ENCODE measurements at regions not wholly inside any gene's neighbourhood (a gene's known extent, or its start where the extent isn't known, plus 50 kb on each side); places are given as distances from the start of the nearest gene placed in this dataset.

DNA sequence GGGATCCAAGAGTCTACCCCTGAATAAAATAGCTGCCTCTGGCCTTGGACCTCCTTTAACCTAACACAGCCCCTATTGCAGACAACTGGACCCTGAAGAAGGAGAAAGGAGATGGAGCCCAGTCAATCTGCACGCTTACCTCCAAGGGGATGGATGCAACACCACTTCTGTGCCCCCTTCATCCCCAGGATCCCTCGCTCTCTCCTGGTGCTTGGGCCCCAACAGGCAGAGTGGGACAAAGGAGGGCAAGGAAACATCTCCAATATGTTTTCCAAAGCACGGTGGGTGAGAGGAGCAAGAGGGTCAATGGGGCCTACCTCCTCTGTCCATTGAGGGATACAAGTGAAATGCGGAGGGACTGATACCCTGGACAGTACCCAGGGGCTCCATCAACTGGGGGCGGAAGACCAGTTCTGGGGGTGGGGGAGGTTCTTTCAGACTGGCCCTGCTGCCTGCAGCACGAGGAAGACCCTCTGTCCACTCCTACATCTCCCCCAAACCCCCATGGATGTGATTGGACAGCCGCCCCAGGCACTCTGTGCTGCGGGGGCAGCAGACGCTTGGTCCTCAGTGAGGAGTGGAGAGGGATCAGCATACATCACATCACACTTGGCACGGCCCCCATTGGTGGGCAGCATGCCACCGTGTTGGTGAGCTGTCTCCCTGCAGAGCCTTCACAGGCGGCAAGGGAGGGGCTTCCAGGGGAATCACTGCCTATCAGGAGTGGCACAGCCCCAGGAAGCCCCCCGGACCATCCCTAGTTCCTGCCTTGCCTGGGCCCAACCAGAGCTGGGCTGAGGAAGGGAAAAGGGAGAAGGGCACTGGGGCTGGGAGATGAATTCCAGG, 70.6 kb downstream of the MRPL14 start:
- Histone ChIP-seq H3K36me3 (no peaks in the 10 kb centered on the region), H3K9me3 (no peaks in the 10 kb centered on the region), H3K4me3 (no peak overlapping the region), H3K4me1 (ENCODE audit: control insufficient read depth in 1 of 2, low read depth in 2 of 2) (peaks cover 22 to 56% of the 10 kb centered on the region in 2 donors), H3K27ac (peak overlapping the region; percentile 83 to 90), H3K27me3 (replicated peaks; ENCODE audit: insufficient read depth) (no peaks in the 10 kb centered on the region)
- TF ChIP-seq, protein P1, sequence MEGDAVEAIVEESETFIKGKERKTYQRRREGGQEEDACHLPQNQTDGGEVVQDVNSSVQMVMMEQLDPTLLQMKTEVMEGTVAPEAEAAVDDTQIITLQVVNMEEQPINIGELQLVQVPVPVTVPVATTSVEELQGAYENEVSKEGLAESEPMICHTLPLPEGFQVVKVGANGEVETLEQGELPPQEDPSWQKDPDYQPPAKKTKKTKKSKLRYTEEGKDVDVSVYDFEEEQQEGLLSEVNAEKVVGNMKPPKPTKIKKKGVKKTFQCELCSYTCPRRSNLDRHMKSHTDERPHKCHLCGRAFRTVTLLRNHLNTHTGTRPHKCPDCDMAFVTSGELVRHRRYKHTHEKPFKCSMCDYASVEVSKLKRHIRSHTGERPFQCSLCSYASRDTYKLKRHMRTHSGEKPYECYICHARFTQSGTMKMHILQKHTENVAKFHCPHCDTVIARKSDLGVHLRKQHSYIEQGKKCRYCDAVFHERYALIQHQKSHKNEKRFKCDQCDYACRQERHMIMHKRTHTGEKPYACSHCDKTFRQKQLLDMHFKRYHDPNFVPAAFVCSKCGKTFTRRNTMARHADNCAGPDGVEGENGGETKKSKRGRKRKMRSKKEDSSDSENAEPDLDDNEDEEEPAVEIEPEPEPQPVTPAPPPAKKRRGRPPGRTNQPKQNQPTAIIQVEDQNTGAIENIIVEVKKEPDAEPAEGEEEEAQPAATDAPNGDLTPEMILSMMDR (IDR thresholded peaks at IDR 0.05), result no peak
- ATAC-seq (ENCODE audit: insufficient number of reproducible peaks, low FRiP score, low read depth) (no peak), DNase-seq (ENCODE audit: low spot score) (peak; percentile 63)

DNA sequence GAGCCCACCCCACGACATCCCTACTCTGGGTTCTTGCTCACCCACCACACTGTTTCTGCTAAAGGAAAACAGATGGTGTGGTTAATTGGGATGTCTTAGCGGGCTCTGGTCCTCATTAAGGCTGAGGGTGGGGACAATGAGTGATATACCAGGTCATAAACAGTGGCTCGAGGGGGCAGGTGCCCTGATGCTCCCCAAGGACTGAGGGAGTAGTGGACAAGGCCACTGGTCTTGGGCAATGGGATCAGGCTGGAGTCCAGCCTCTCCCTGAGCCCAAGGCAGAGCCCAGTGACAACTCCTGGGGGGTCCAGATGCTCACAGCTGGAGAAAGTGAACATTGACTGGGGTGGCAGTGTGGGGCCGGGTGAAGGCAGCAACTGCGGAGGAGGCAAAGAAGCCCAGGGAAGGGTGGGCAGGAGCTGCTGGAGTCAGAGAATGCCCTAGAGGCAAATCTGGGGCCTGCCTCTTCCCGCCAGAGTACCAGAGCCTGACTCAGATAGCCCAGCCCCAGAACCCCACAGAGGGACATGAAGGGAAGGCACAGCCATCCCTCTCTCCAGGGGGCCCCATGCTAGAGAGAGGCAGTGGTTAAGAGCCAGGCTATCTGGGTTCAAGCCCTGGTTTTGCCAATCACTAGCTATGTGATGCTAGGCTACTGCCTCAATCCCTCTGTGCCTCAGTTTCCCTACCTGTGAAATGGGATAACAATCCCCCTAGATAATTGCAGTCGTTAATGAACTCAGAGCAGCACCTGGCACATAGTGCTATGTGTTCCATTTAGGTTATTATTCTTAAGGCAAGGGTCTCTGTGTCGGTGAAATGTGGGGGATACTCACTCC, 72.3 kb downstream of the MRPL14 start:
- DNase-seq (ENCODE audit: low spot score), result no peak
- peaks cover 16 to 52% of the 10 kb centered on the region in 2 donors for H3K4me1 ChIP-seq (ENCODE audit: control insufficient read depth in 1 of 2, low read depth in 2 of 2)
- no peak overlapping the region for H3K27ac ChIP-seq
- TF ChIP-seq, protein P1 (IDR thresholded peaks at IDR 0.05), result no peak
- no peak overlapping the region for H3K4me3 ChIP-seq
- no peaks in the 10 kb centered on the region for H3K36me3 ChIP-seq
- ATAC-seq (ENCODE audit: insufficient number of reproducible peaks, low FRiP score, low read depth), result no peak
- H3K27me3 ChIP-seq (replicated peaks; ENCODE audit: insufficient read depth), result no peaks in the 10 kb centered on the region
- H3K9me3 ChIP-seq, result no peaks in the 10 kb centered on the region

DNA sequence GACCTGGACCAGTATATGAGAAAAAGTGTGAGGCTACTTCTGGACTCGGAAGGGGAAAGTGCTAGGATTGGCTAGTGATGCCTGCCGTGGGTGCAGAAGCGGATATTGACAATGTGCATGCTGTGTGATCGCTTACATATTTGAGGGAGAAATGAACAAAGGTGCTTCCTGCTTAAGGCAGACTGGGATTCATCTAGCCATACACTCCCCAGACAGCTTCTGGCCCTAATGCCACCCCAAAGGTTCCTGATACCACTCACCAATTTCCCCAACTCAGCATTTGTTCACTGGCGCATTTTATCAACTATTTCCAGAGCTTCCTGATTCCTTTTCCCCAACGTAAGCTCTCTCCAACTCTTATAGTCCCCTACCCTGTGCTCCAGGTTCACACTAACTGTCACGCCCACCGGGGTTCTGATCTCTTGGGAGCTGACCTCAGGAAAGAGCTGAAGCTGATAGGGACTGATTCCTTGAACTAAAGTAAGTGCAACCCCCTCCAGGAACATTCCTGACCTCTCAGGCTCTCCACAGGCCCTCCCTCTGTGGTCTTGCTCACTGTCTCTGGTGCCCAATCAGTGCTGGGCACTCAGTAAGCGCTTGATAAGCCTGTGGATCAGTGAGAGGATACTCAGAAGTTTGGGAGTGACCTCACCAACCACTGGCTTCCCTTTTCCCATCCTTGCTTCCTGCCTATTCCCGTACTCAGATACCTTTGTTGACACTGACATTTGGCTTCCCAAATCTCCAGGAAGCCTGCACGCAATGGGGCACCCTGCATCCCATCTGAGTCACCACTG, 73.3 kb downstream of the MRPL14 start:
- Histone ChIP-seq H3K4me1 (ENCODE audit: control insufficient read depth in 1 of 2, low read depth in 2 of 2) (peaks cover 8 to 47% of the 10 kb centered on the region in 2 donors), H3K27ac (no peak overlapping the region), H3K4me3 (no peak overlapping the region), H3K27me3 (replicated peaks; ENCODE audit: insufficient read depth) (no peaks in the 10 kb centered on the region), H3K36me3 (no peaks in the 10 kb centered on the region), H3K9me3 (no peaks in the 10 kb centered on the region)
- no peak for ATAC-seq (ENCODE audit: insufficient number of reproducible peaks, low FRiP score, low read depth)
- no peak for DNase-seq (ENCODE audit: low spot score)
- TF ChIP-seq, protein P1 (IDR thresholded peaks at IDR 0.05), result no peak

DNA sequence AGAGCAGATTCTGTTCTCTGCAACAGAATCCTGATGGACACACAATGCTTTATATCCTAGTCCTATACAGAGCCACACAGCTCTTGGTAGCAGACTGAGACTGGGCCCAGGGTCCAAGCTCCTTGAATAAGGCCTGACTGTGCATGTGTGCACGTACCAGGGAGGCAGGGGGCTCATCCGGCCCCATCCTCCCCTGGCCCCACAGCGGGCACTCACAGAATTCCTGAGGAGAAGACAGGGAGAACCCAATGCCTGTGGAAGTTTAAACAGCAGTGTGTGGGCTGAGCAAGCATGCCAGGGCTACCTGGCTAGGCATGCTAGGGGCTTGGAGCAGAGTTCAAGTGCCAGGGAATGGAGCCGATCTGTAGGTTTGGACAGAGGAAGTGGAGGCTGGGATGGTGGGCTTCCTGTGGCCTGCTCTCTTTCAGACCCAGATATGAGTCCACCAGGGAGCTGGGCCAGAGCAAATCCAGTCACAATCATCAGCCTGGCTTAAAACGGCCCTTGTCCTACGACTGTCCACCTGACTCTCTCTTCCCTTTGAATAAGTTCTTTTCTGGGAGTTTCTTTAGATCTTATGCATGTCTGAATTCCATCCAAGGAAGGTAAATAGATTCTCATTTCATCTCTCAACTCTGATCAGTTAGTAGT, 74.0 kb downstream of the MRPL14 start:
- DNase-seq (ENCODE audit: low spot score), result no peak
- TF ChIP-seq, protein P1 (IDR thresholded peaks at IDR 0.05), result no peak
- peak overlapping the region in 1 of 2 donors; percentile 73 for H3K27ac ChIP-seq
- H3K4me1 ChIP-seq (ENCODE audit: control insufficient read depth in 1 of 2, low read depth in 2 of 2), result peaks cover 3 to 42% of the 10 kb centered on the region in 2 donors
- ATAC-seq (ENCODE audit: insufficient number of reproducible peaks, low FRiP score, low read depth), result no peak
- no peaks in the 10 kb centered on the region for H3K36me3 ChIP-seq
- no peaks in the 10 kb centered on the region for H3K9me3 ChIP-seq
- no peak overlapping the region for H3K4me3 ChIP-seq
- no peaks in the 10 kb centered on the region for H3K27me3 ChIP-seq (replicated peaks; ENCODE audit: insufficient read depth)
